NCI-H526 treated with DMSO at 0.1 percent for 48 hours (cell line): ENCODE measurements at regions not wholly inside any gene's neighbourhood (a gene's known extent, or its start where the extent isn't known, plus 50 kb on each side); places are given as distances from the start of the nearest gene placed in this dataset.
"Not testable (repeated sequence)": the region's sequence is repeated elsewhere in the genome, so short reads cannot be mapped to it uniquely, and the experiment has no call there.

ENCODE experiments used
- DNase-seq: peaks from one replicate; lab custom pipeline; 2025; lab: John Stamatoyannopoulos, UW

- DNase-seq: no peak
Observed at GRCh38 chr11:92425127-92425526, 200.5 kb downstream of the FAT3 start.

GRCh38 chr11:92432515-92432914 lies 207.9 kb downstream of the FAT3 start:
- DNase-seq: no peak

- no peak for DNase-seq
Observed at GRCh38 chr11:92436034-92436920, 211.7 kb downstream of the FAT3 start.

GRCh38 chr11:92439133-92439532 lies 214.5 kb downstream of the FAT3 start:
- no peak for DNase-seq

- DNase-seq: no peak
Observed at GRCh38 chr11:92440701-92441442, 216.3 kb downstream of the FAT3 start.

GRCh38 chr11:92441443-92441726 lies 216.8 kb downstream of the FAT3 start:
- no peak for DNase-seq

- no peak for DNase-seq
Observed at GRCh38 chr11:92443199-92443598, 218.6 kb downstream of the FAT3 start.

GRCh38 chr11:92447586-92447985 lies 223.0 kb downstream of the FAT3 start:
- DNase-seq: no peak

- no peak for DNase-seq
Observed at GRCh38 chr11:92449222-92449621, 224.6 kb downstream of the FAT3 start.

- no peak for DNase-seq
Observed at GRCh38 chr11:92449780-92450179, 225.2 kb downstream of the FAT3 start.

- DNase-seq: no peak
Observed at GRCh38 chr11:92451063-92451462, 226.4 kb downstream of the FAT3 start.

GRCh38 chr11:92453055-92453454 lies 228.4 kb downstream of the FAT3 start:
- DNase-seq: no peak

GRCh38 chr11:92455210-92455790 lies 230.7 kb downstream of the FAT3 start:
- peak; percentile 84 for DNase-seq

- no peak for DNase-seq
Observed at GRCh38 chr11:92457250-92457649, 232.6 kb downstream of the FAT3 start.

GRCh38 chr11:92458486-92458885 lies 233.9 kb downstream of the FAT3 start:
- DNase-seq: no peak

GRCh38 chr11:92460213-92460612 lies 235.6 kb downstream of the FAT3 start:
- DNase-seq: no peak

- DNase-seq: no peak
Observed at GRCh38 chr11:92461447-92461846, 236.8 kb downstream of the FAT3 start.

GRCh38 chr11:92462821-92463220 lies 238.2 kb downstream of the FAT3 start:
- DNase-seq: no peak

- DNase-seq: no peak
Observed at GRCh38 chr11:92464822-92465221, 240.2 kb downstream of the FAT3 start.

GRCh38 chr11:92465410-92465809 lies 240.8 kb downstream of the FAT3 start:
- not testable (repeated sequence) for DNase-seq

GRCh38 chr11:92473736-92474135 lies 249.1 kb downstream of the FAT3 start:
- DNase-seq: no peak

GRCh38 chr11:92475316-92475715 lies 250.7 kb downstream of the FAT3 start:
- no peak for DNase-seq

- DNase-seq: no peak
Observed at GRCh38 chr11:92475819-92476218, 251.2 kb downstream of the FAT3 start.
